Spleen (tissue), 7 donors: ENCODE measurements at regions not wholly inside any gene's neighbourhood (a gene's known extent, or its start where the extent isn't known, plus 50 kb on each side); places are given as distances from the start of the nearest gene placed in this dataset.

Experiments
- CTCF ChIP-seq, 11 experiments: fragments of 200-600 bp in 7 of 11; fragments of 450-650 bp in 4 of 11; sonication (generic) in 4 of 11; IDR thresholded peaks in 8 of 11; conservative IDR thresholded peaks in 3 of 11; 1 replicate in 7 of 11; 2 replicates in 4 of 11; pipeline versions ENCODE4 v1.4.0 to v1.8.0; 2016 to 2021; ENCODE audit warnings: antibody characterized with exemption in 11 of 11, inconsistent platforms in 4 of 11, mild to moderate bottlenecking in 1 of 11
- POLR2AphosphoS5 ChIP-seq, 3 donors: sonication (generic); formaldehyde crosslinking; IDR thresholded peaks; one replicate each; pipeline ENCODE4 v1.5.1; 2017; ENCODE audit warnings: antibody characterized with exemption in 3 of 3
- donor health status: DM: no; HTN: no; CAD: no; lungs with moderate emphysema.
- donor health status: DM: no; HTN: no; CAD: no.
- donor health status: DM: no; HTN: no; CAD: no.

GRCh38 chr9:1337169-1337568, 287.0 kb downstream of the DMRT2 start:
- TF ChIP-seq POLR2AphosphoS5 (IDR thresholded peaks at IDR 0.05) (no peak), CTCF (IDR thresholded peaks at IDR 0.05 in 8 of 11, conservative IDR thresholded peaks at IDR 0.05 in 3 of 11) (no peak)
